Erythroblast (primary cell): ENCODE measurements at regions not wholly inside any gene's neighbourhood (a gene's known extent, or its start where the extent isn't known, plus 50 kb on each side); places are given as distances from the start of the nearest gene placed in this dataset.
"Not testable (repeated sequence)": the region's sequence is repeated elsewhere in the genome, so short reads cannot be mapped to it uniquely, and the experiment has no call there.

ENCODE experiments used
- DNase-seq, 2 experiments: peaks; one replicate each; lab custom pipeline; 2025; lab: John Stamatoyannopoulos, UW
- GATA1 ChIP-seq: IDR thresholded peaks from 2 replicates; pipeline ENCODE4 v1.6.1; 2011; ENCODE audit warnings: low read depth, mild to moderate bottlenecking, control low read depth, low read length, moderate library complexity
- POLR2A ChIP-seq: IDR thresholded peaks from 2 replicates; pipeline ENCODE4 v1.6.1; 2011; ENCODE audit warnings: mild to moderate bottlenecking, low read length

DNA sequence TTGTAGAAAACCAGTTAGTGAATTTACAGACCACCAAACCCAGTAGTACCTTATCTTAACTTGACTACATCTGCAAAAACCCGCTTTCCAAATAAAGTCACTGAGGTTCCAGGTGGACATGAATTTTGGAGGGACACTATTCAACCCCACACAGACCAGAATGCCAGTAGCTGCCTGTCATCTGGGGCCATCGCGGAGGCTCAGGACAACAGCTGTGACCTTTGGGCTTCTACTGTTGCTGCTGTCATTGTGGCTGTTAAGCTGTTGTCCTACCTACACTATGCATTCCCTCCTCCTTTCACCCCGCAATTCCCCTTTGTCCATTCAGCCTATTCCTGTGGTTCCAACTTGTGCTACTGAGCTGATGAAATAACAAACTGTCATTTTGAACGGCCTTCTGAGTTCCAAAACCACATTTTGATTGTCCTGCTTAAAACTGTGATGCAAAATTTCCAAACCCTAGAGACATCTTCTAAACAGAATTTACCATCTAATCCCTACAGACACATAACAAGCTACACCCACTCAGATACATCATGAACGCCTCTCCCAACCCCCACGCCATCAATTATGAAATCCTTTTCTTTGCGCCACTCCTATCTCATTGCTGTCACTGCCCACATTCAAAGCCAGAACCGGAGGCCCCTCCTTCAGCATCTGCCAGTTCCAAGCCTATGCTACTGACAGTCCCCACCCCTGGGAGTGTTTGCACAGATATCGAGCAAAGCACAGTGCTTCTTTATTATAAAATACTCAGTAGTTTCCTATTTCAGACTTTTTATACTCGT lies 125.0 kb downstream of the C6orf118 start:
- TF ChIP-seq POLR2A: no peak
- TF ChIP-seq GATA1: no peak
- no peak for DNase-seq

DNA sequence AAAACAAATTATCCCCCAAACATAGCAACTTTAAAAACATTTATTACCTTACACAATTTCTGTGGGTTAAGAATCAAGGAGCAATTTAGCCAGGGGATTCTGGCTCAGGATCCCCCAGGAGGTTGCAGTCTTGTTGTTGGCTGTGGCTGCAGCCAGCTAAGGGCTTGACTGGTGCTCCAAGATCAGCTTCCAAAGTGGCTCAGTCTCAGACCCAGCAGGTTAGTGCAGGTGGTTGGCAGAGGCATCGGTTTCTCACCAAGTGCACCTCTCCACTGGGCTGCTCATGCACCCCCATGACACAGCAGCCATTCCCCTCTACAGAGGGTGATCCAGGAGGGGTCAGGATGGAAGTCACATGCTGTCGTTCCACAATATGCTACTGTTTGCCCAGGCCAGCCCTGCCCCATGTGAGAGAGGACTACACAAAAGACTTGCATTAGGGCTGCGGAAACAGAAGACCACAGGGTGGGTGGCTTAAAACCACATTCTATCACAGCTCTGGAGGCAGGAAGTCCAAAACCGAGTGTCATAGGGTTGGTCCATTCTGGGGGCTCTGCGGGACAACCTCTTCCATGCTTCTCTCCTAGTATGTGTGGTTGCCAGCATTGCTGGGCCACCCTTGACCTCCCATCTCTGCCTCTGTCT lies 125.8 kb downstream of the C6orf118 start:
- DNase-seq: no peak
- TF ChIP-seq POLR2A (no peak), GATA1 (no peak)

DNA sequence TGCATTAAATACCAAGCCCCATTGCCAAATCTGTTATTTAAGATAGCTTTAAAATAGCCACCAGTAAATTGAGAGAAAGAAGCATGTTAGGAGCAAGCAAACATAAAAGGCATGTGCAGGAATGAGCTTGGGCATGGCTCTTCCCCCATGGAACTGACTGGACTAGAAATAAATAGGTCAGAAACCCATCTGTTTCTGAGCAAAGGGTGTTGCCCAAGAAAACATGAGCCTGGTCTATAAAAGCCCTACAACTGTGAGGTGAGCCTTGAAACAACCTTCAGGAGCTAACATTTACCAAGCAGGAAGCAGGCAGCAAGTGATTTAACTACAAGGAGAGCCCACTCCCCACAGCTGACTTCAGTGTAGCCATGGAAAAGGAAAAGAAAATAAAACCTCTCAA lies 126.3 kb downstream of the C6orf118 start:
- no peak for TF ChIP-seq GATA1
- no peak for TF ChIP-seq POLR2A

DNA sequence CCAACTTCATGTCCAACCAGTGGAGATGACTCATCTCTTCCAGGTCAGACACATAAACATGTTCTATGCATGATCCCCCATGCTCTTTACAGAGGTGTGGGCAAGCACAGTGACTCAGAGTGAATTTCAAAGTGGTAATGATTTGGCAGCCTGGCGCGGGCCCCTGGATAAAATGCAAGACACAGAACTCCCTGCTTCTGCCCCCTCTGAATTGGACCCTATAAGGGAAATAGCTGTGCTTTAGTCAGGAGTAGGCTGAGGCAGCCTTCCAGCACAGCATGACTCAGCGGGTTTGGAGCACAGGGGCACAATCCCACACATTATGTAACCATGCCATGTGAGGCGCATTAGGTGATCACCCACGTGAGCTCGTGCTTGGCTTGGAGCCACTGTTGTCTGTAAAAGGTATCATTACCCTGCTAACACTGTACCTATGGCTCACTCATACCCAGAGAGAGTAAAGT lies 127.4 kb downstream of the C6orf118 start:
- no peak for DNase-seq
- TF ChIP-seq GATA1 (no peak), POLR2A (no peak)

More for the DNA sequence above, 126.3 kb downstream of the C6orf118 start:
- no peak for DNase-seq

DNA sequence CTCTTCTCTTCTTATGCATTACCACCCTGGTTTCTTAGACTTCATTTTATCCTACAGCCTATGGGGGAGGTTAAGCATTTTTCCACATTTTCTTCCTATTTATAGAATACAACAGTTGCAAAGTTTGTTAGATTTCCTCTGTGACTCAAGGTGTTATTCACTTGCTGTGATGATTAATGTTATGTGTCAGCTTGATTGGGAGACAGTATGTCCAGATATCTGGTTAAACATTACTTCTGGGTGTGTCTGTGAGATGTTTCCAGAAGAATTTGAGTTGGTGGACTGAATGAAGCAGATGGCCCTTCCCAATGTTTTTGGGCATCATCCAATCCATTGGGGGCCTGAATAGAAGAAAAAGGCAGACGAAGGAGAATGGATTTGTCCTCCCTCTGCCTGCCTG lies 131.3 kb downstream of the C6orf118 start:
- TF ChIP-seq GATA1 (no peak), POLR2A (no peak)
- DNase-seq: no peak

DNA sequence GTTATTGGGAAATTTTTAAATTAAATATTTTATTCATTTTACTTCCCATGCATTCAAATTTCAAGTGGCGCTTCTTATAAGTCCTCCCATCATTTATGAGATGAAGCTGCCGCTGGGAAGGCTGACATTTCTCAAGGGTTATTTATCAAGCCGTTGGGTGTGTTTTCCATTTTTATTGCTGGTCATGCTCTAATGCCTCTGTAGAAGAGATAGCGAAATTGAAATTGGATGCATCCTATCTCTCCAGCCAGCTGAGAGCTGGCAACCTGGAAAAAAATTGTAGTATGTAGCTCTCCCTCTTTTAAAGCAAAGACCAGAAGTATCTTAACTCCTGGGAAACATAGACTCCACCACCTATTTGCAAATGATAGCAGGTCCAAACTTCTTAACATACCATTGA lies 135.9 kb downstream of the C6orf118 start:
- TF ChIP-seq GATA1 (no peak), POLR2A (no peak)
- DNase-seq: no peak

DNA sequence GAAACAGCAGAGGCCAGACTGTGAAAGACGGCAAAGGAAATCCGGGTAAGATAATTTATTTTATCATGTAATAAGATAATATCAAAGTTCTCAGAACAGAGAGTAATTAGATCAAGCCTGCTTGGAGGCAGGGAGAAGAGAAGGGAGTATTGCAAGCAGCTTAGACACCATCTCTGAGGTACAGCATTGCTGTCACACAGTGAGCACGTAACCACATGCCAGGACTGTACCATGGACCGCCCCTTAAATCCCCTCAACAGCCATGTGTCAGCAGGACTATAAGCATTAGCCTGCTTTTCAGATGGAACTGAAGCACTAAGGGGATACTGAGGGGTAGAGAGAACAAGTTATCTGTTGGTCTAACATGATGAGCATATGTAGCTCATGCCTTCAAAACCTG lies 141.5 kb downstream of the C6orf118 start:
- TF ChIP-seq GATA1: no peak
- TF ChIP-seq POLR2A: no peak
- DNase-seq: no peak

DNA sequence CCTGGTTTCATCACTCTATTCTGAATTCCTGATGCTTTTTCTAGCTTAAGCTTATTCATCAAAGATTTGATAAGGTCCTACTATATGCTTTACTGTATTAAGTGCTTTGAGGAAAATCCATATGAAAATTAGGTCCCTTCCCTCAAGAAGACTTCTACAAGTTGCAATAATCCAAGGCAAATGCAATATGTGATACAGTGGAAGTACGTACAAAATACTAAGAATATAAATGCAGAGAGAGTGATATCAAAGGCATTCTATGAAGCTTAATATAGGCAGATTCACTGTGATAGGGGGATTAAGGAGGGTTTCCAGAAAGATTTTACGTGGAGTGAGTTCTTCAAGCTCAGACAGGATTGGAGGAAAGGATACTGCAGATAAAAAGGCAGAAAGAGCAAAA lies 142.1 kb downstream of the C6orf118 start:
- DNase-seq: no peak
- TF ChIP-seq POLR2A: no peak
- no peak for TF ChIP-seq GATA1

DNA sequence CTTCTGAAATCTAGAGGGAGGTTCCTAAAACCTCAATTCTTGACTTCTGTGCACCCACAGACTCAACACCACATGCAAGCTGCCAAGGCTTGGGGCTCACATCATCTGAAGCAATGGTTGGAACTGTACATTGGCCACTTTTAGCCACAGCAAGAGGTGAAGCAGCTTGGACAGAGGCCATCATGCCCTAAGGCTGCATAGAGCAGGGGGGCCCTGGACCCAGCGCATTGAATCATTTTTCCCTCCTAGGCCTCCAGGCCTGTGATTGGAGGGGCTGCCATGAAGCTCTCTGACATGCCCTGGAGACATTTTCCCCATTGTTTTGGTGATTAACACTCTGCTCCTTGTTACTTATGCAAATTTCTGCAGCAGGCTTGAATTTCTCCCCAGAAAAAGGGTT lies 145.9 kb downstream of the C6orf118 start:
- no peak for DNase-seq

DNA sequence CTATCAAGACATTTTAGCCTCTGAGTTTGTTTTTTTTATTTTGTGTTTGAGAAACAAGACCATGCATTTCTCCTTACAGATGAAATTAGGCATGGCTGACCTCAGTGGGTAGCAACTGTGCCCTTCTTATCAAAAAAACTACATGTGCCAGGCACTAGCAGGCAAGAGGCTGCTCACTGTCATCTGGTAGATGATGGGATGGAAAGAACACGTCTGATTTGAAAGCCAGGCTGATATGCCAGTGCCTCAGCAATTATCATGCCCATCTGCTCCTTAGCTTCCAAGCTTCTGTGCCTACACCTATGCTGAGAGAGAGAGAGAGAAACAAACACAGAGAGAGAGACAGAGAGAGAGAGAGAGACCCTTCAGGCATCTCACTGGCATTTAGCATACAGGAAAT lies 149.9 kb downstream of the C6orf118 start:
- TF ChIP-seq POLR2A: no peak
- no peak for TF ChIP-seq GATA1
- no peak for DNase-seq

More for the DNA sequence above, 145.9 kb downstream of the C6orf118 start:
- TF ChIP-seq GATA1: no peak
- TF ChIP-seq POLR2A: no peak

DNA sequence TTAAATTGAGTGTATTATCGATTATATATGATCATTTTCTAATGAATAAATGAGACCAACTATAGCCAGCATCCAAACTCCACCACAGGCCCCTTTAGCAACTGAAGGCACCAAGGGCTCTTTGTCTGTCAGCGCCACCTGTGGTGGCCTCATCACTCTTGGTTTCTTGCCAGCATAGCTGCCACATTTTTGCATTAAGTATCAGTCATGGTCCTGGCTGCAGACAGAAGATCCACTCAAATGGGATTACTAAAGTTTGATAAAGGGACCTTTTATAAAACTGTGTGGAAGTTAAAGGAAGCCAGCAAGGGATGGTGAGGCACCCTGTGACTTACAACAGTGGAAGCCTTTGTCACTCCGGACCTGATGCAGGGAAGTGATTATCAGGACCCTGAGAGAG lies 162.9 kb downstream of the C6orf118 start:
- DNase-seq: no peak
- TF ChIP-seq GATA1 (no peak), POLR2A (no peak)

DNA sequence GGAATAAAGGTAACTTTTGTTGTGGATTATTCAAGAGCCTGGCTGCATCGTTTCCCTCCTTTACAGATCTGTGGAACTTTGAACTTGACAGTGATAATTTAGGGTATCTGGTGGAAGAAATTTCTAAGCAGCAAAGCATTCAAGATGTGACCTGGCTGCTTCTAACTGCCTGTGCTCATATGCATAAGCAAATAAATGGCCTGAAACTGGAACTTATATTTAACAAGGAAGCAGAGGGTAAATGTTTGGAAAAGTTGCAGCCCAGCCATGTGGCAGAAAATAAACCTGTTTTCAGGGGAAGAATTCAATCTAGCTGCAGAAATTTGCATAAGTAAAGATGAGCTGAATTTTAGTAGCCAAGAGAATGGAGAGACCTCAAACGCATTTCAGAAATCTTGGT lies 173.5 kb downstream of the C6orf118 start:
- no peak for DNase-seq
- TF ChIP-seq GATA1: no peak
- no peak for TF ChIP-seq POLR2A

DNA sequence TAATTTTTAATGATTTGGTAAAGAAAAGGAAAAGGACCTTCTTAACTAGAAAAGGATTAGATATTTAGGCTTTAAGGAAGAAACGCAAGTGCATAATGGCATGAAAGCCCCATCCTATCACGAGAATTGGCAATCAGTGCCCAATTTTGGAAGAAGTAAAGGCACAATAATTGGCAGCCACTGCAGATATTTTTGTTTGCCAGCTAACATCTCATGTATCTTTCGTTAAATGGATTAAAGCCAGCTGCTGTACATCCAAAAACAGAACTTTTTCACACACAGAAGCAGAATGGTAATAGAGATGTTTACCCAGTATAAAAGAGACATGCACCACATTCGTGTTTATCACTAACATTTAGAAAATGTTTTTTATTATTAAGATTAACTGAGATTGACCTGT lies 180.3 kb downstream of the C6orf118 start:
- TF ChIP-seq GATA1 (no peak), POLR2A (no peak)
- DNase-seq: no peak

DNA sequence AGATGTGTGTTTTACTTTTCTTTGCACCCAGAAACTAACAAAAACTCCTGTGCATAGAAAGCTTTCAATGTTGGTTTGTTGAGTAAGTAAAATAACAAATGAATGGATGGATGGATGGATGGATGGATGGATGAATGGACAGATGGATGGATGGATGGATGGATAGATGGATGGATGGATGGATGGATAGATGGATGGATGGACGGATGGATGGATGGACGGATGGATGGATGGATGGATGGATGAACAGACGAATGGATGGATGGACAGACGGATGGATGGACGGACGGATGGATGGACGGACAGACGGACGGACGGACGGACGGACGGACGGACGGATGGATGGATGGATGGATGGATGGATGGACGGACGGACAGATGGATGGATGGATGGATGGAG lies 181.7 kb downstream of the C6orf118 start:
- DNase-seq: not testable (repeated sequence)

DNA sequence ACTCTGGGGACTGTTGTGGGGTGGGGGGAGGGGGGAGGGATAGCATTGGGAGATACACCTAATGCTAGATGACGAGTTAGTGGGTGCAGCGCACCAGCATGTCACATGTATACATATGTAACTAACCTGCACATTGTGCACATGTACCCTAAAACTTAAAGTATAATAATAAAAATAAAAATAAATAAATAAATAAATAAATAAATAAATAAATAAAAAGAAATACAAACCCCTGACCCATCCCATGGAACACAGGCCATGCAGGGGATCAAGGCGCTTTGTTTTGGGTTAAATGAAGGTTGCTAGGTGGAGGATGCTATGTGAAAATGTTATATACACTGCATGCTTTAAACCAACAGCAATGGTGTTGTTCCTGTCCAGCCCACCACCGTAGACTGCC lies 184.7 kb downstream of the C6orf118 start:
- DNase-seq: not testable (repeated sequence)
